ENCODE measurements at regions not wholly inside any gene's neighbourhood (a gene's known extent, or its start where the extent isn't known, plus 50 kb on each side); places are given as distances from the start of the nearest gene placed in this dataset.

DNA sequence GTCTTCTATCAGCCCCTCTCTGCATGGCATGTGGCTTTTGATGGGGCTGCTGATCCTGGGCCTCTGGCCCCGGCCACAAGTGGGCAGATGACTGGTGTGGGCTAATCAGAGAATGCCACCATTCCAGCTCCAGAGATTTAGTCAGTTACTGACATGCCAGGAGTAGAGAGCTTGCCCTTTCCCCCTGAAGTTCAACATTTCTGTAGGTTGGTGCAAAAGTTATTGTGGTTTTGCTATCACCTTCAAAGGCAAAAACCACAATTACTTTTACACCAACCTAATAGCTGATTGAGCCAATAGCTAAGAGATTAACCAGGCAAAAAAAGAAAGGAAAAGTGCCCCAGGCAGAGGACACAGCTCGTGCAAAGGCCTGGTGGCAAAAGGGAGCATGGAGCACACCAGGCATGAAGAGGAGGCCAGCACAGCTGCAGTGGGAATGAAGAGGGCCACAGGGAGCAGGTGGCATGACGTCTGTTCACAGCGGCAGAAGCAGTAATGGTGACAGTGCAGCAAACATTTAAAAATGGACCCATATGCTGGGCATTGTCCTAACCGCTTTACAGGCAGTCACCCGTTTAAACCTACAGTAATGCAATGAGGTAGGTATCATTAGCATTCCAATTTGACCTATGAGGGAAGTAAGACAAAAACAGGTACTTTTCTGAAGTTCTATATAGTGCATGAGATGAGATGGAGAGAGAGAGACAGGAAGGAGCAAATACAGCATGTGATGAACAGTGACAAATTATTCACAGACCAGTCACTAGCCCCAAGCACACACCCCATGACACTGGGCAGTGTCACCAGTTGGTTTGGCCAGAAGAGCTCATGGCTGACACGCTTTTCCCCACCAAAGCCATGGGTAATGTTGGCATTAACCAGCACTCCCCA is 373.0 kb upstream of the PROK2 start:
- Histone ChIP-seq H3K27ac (ENCODE audit: insufficient read depth, low read length, poor library complexity, severe bottlenecking) (no peak overlapping the region), H3K9me3 (ENCODE audit: control insufficient read depth in 2 of 2, low read length in 2 of 2) (peaks cover 0 to 3% of the 10 kb centered on the region in 2 experiments), H3K4me3 (ENCODE audit: low read depth, low read length) (no peak overlapping the region), H3K27me3 (ENCODE audit: control insufficient read depth, insufficient read depth, low read length) (no peaks in the 10 kb centered on the region), H3K36me3 (ENCODE audit: control insufficient read depth, insufficient read depth, low read length) (no peaks in the 10 kb centered on the region), H3K4me1 (ENCODE audit: control insufficient read depth, insufficient read depth, low read length, poor library complexity, severe bottlenecking) (no peaks in the 10 kb centered on the region)
- no peaks in the 10 kb centered on the region for H3K27me3 Mint-ChIP-seq
- H3K4me3 Mint-ChIP-seq: peak overlapping the region in 1 of 4 donors; percentile 8
- ATAC-seq (ENCODE audit: low read depth in 2 of 2) (no peak), DNase-seq (no peak)
- H3K36me3 Mint-ChIP-seq: no peaks in the 10 kb centered on the region
- no peak overlapping the region for H3K27ac Mint-ChIP-seq
- peaks cover 0 to 7% (median under 1%) of the 10 kb centered on the region in 4 donors for H3K4me1 Mint-ChIP-seq
- H3K9me3 Mint-ChIP-seq: peaks cover 0 to 3% (median 0%) of the 10 kb centered on the region in 7 donors

DNA sequence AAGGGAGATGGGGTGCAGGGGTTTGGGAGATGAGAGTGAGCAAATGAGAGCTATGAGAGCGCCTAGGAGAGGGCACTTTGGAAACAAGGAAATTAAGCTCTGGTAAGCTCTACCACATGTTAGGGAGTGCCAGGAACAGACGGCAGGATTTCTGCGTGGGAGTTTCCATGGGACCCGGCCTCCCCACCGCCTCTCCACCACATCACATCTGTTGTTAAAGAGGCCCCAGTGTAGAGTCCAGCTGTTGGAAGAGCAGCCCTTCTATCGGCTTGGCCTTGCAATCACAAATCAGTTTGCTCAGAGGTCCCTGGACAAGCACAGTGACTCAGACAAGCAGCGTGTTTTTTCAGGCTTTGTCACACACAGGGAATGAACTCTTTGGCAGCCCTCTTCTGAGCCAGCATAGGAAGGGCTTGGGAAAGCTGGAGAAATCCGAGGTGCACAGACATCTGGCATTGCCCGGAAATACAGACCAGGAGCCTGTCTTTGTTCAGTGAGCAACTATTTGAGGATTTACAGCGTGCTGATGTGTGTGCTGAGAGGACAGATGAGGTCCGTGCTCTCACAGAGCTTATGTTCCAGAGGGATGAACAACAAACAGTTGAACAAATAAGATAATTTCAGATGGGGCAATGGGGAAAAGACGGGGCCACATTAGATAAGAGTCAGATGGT is 370.6 kb upstream of the PROK2 start:
- no peak for ATAC-seq (ENCODE audit: low read depth in 2 of 2)
- Histone ChIP-seq H3K36me3 (ENCODE audit: control insufficient read depth, insufficient read depth, low read length) (no peaks in the 10 kb centered on the region), H3K27ac (ENCODE audit: insufficient read depth, low read length, poor library complexity, severe bottlenecking) (no peak overlapping the region), H3K9me3 (ENCODE audit: control insufficient read depth in 2 of 2, low read length in 2 of 2) (peaks cover 0 to 3% of the 10 kb centered on the region in 2 experiments), H3K4me1 (ENCODE audit: control insufficient read depth, insufficient read depth, low read length, poor library complexity, severe bottlenecking) (no peaks in the 10 kb centered on the region), H3K27me3 (ENCODE audit: control insufficient read depth, insufficient read depth, low read length) (no peaks in the 10 kb centered on the region), H3K4me3 (ENCODE audit: low read depth, low read length) (no peak overlapping the region)
- Mint-ChIP-seq H3K4me1 (peaks cover 0 to 7% (median under 1%) of the 10 kb centered on the region in 4 donors), H3K4me3 (no peak overlapping the region), H3K27ac (no peak overlapping the region), H3K36me3 (no peaks in the 10 kb centered on the region), H3K27me3 (no peaks in the 10 kb centered on the region), H3K9me3 (peaks cover 0 to 3% (median 0%) of the 10 kb centered on the region in 7 donors)
- DNase-seq: no peak

DNA sequence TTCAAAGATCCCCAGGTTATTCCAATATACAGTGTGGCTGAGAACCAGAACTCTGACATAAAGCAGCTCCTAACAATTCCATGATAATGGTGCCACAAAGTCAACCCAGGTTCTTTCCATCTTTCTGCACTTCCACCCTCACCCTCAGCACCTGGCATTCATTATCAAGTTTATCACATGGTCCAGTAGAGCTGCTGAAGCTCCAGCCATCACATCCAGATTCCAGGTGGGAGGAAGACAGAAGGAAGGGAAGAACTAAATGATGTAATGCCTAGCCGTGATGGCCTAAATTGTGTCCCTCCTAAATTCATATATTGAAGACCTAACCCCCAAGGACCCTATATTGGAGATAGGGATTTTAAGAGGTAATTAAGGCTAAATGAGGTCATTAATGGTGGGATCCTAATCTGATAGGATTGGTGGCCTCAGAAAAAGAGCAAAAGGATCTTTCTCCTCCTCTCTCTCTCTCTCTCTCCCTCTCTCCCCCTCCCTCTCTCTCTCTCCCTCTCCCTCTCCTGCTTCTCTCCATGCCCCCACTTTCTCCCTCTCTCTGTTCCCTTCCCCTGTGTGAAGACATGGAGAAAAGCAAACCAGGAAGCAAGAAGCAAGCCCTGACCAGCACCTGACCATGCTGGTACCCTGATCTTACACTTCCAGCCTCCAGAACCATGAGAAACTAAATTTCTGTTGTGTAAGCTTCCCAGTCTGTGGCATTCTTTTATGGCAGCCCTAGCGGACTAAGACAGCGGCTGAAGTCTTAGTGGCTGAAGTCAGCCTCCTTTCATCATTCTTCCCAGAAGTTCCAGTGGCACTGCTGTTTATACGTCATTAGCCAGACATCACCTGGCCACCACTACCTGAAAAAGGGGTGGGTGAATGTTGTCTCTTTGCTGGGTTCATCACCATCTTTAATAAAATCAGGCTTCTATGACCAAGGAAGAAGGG is 369.7 kb upstream of the PROK2 start:
- Mint-ChIP-seq H3K36me3 (no peaks in the 10 kb centered on the region), H3K9me3 (peaks cover 0 to 3% (median 0%) of the 10 kb centered on the region in 7 donors), H3K27ac (no peak overlapping the region), H3K27me3 (no peaks in the 10 kb centered on the region), H3K4me1 (peaks cover 0 to 7% (median under 1%) of the 10 kb centered on the region in 4 donors), H3K4me3 (no peak overlapping the region)
- H3K4me1 ChIP-seq (ENCODE audit: control insufficient read depth, insufficient read depth, low read length, poor library complexity, severe bottlenecking): no peaks in the 10 kb centered on the region
- H3K27me3 ChIP-seq (ENCODE audit: control insufficient read depth, insufficient read depth, low read length): no peaks in the 10 kb centered on the region
- H3K36me3 ChIP-seq (ENCODE audit: control insufficient read depth, insufficient read depth, low read length): no peaks in the 10 kb centered on the region
- DNase-seq (no peak), ATAC-seq (ENCODE audit: low read depth in 2 of 2) (no peak)
- no peak overlapping the region for H3K27ac ChIP-seq (ENCODE audit: insufficient read depth, low read length, poor library complexity, severe bottlenecking)
- H3K9me3 ChIP-seq (ENCODE audit: control insufficient read depth in 2 of 2, low read length in 2 of 2): peaks cover 0 to 3% of the 10 kb centered on the region in 2 experiments
- no peak overlapping the region for H3K4me3 ChIP-seq (ENCODE audit: low read depth, low read length)

DNA sequence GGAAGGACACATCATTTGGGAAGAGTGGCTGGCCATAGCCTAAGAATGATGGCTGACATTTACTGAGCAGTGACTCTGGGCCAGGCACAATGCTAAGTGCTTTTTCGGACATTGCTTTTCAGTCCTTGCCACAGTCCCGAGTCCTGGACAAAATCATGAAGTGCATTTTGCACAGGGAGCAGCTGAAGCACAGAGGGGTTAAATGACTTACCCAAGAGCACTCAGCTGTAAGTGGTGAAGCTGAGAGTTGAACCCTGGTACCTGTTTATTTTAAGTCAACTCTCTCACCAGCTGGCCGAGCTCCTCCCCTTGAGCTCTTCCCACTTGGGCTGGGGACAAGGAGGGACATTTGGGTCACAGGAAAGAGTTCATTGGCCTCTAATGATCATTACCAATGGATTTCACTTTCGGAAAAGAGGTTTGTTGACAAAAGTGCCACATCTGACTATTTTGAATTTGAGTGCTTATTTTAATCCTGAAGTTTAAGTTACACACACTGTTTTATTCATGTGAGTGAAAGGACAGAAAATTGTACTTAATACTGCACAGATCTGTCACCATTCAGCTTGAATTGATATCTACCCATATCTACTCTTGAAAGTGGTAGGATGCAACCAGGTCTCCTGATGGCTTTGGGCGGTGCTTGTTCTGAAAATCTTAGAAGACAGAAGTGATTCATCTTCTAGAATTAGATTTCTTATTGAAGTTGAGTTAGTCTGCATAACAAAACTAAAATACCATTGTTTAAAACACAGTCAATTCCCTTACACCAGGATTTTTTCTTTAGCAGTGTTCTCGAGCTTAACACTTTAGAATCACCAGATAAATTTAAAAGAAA is 368.7 kb upstream of the PROK2 start:
- DNase-seq (no peak), ATAC-seq (ENCODE audit: low read depth in 2 of 2) (no peak)
- Mint-ChIP-seq H3K4me3 (no peak overlapping the region), H3K27me3 (no peaks in the 10 kb centered on the region), H3K36me3 (no peaks in the 10 kb centered on the region), H3K27ac (no peak overlapping the region), H3K9me3 (no peaks in the 10 kb centered on the region), H3K4me1 (peaks cover 0 to 7% (median under 1%) of the 10 kb centered on the region in 4 donors)
- Histone ChIP-seq H3K27me3 (ENCODE audit: control insufficient read depth, insufficient read depth, low read length) (no peaks in the 10 kb centered on the region), H3K36me3 (ENCODE audit: control insufficient read depth, insufficient read depth, low read length) (no peaks in the 10 kb centered on the region), H3K9me3 (ENCODE audit: control insufficient read depth in 2 of 2, low read length in 2 of 2) (peaks cover 0 to 3% of the 10 kb centered on the region in 2 experiments), H3K27ac (ENCODE audit: insufficient read depth, low read length, poor library complexity, severe bottlenecking) (no peak overlapping the region), H3K4me3 (ENCODE audit: low read depth, low read length) (no peak overlapping the region), H3K4me1 (ENCODE audit: control insufficient read depth, insufficient read depth, low read length, poor library complexity, severe bottlenecking) (no peaks in the 10 kb centered on the region)

DNA sequence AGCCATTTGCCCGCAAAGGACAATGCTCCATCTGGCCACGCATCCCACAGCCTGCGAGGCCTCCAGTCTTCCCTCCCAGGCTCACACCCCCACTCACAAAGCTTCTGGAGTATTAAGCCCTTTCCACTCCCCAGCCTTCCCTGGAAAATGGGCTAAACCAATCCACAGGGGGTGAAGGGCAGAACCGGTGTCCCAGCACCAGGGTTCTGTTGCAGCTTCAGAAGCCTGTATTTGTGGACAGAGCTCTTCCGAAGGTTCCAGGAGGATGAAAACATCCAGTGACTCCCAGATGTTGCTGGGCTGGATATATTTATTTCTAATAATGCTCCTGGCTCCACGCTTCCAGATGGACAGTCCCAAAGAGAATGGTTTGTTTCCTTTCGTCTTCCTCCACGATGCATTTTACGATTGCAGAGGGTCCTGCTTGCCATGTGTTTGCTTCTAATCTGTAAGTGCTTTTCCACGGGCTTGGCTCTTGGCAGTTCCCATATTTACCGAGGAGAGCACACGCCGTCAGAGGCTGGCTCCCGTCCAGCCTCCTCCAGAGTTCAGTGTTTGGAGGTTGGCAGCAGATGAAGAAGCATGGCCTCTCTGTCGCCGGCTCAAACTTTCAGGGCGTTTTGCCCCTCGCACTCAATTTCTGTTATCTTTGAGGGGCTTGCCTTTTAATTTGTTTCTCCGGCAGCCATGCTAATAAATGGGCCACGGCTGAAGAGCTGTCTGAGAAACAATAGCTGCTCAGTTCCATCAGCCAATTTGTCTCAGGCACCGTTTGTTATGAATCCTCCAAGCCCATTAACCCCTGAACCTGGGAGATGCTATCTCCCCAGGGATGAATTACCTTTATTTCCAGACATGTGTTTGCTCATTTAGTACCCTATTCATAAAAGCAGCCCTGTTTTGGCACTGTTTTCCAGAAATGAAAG is 367.9 kb upstream of the PROK2 start:
- Histone ChIP-seq H3K4me1 (ENCODE audit: control insufficient read depth, insufficient read depth, low read length, poor library complexity, severe bottlenecking) (no peaks in the 10 kb centered on the region), H3K4me3 (ENCODE audit: low read depth, low read length) (no peak overlapping the region), H3K9me3 (ENCODE audit: control insufficient read depth in 2 of 2, low read length in 2 of 2) (peaks cover 0 to 3% of the 10 kb centered on the region in 2 experiments), H3K27ac (ENCODE audit: insufficient read depth, low read length, poor library complexity, severe bottlenecking) (no peak overlapping the region), H3K36me3 (ENCODE audit: control insufficient read depth, insufficient read depth, low read length) (no peaks in the 10 kb centered on the region), H3K27me3 (ENCODE audit: control insufficient read depth, insufficient read depth, low read length) (no peaks in the 10 kb centered on the region)
- DNase-seq (no peak), ATAC-seq (ENCODE audit: low read depth in 2 of 2) (no peak)
- no peaks in the 10 kb centered on the region for H3K27me3 Mint-ChIP-seq
- peaks cover 0 to 3% (median 0%) of the 10 kb centered on the region in 7 donors for H3K9me3 Mint-ChIP-seq
- H3K4me1 Mint-ChIP-seq: peaks cover 0 to 3% (median under 1%) of the 10 kb centered on the region in 4 donors
- no peak overlapping the region for H3K27ac Mint-ChIP-seq
- H3K4me3 Mint-ChIP-seq: no peak overlapping the region
- no peaks in the 10 kb centered on the region for H3K36me3 Mint-ChIP-seq

DNA sequence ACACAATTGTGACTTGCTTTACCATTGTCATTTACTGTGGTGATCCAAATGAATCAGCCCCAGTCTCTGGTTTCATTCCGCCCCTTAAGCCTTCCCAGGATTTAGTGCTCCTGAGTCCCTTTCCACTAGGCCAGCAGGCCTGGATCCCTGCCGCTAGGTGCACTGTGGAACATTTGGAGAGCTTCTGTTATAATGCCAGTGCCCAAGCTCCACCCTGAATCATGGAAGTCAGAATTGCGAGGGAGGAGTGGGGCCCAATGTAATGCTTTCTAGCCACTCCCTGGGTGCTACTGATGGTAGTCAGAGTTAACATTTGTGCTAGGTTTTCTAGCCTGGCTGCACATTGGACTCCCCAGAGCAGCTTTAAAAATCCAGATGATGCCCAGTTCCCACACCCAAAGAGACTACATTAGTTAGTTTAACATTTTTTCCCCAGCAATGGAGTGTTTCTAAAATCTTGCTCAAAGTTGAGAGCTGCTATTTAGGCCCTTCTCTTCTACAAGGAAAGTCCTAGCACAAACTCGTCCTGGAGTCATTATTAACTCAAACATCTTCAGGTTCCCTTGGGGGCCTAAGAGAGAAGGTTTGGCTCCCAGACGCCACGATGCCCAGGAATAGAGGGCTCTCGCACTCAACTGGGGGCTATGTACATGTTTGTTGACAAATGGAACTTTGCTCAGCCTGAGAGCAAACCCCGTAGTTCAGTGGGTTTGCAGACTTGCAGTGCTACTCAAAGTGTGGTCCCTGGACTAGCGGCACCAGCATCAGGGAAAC is 366.7 kb upstream of the PROK2 start:
- H3K27me3 Mint-ChIP-seq: no peaks in the 10 kb centered on the region
- H3K4me3 Mint-ChIP-seq: no peak overlapping the region
- peak overlapping the region in 1 of 3 donors; percentile 52 for H3K27ac Mint-ChIP-seq
- peaks cover 0 to 3% (median 0%) of the 10 kb centered on the region in 7 donors for H3K9me3 Mint-ChIP-seq
- H3K4me3 ChIP-seq (ENCODE audit: low read depth, low read length): no peak overlapping the region
- no peaks in the 10 kb centered on the region for H3K4me1 ChIP-seq (ENCODE audit: control insufficient read depth, insufficient read depth, low read length, poor library complexity, severe bottlenecking)
- no peaks in the 10 kb centered on the region for H3K36me3 Mint-ChIP-seq
- no peaks in the 10 kb centered on the region for H3K27me3 ChIP-seq (ENCODE audit: control insufficient read depth, insufficient read depth, low read length)
- H3K9me3 ChIP-seq (ENCODE audit: control insufficient read depth in 2 of 2, low read length in 2 of 2): peaks cover 0 to 3% of the 10 kb centered on the region in 2 experiments
- no peak overlapping the region for H3K27ac ChIP-seq (ENCODE audit: insufficient read depth, low read length, poor library complexity, severe bottlenecking)
- DNase-seq (no peak), ATAC-seq (ENCODE audit: low read depth in 2 of 2) (no peak)
- H3K4me1 Mint-ChIP-seq: no peaks in the 10 kb centered on the region
- no peaks in the 10 kb centered on the region for H3K36me3 ChIP-seq (ENCODE audit: control insufficient read depth, insufficient read depth, low read length)
